ENCODE measurements at regions not wholly inside any gene's neighbourhood (a gene's known extent, or its start where the extent isn't known, plus 50 kb on each side); places are given as distances from the start of the nearest gene placed in this dataset.

GRCh38 chr2:163375070-163375469 is 360.7 kb downstream of the FIGN start:
- in situ Hi-C loops (cut with HindIII; ENCODE audit: low pct_ligation_motif_present, low sequenced_read_pairs) = no loop called here
- DNase-seq = no peak
- H3K36me3 ChIP-seq (replicated peaks) = no peaks in the 10 kb centered on the region
- H3K27me3 ChIP-seq (replicated peaks) = no peaks in the 10 kb centered on the region
- no peak overlapping the region for H3K27ac ChIP-seq
- no peak overlapping the region for H3K4me3 ChIP-seq (ENCODE audit: low read depth, low read length)
- TF ChIP-seq, protein P1, sequence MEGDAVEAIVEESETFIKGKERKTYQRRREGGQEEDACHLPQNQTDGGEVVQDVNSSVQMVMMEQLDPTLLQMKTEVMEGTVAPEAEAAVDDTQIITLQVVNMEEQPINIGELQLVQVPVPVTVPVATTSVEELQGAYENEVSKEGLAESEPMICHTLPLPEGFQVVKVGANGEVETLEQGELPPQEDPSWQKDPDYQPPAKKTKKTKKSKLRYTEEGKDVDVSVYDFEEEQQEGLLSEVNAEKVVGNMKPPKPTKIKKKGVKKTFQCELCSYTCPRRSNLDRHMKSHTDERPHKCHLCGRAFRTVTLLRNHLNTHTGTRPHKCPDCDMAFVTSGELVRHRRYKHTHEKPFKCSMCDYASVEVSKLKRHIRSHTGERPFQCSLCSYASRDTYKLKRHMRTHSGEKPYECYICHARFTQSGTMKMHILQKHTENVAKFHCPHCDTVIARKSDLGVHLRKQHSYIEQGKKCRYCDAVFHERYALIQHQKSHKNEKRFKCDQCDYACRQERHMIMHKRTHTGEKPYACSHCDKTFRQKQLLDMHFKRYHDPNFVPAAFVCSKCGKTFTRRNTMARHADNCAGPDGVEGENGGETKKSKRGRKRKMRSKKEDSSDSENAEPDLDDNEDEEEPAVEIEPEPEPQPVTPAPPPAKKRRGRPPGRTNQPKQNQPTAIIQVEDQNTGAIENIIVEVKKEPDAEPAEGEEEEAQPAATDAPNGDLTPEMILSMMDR (IDR thresholded peaks at IDR 0.05; ENCODE audit: low read depth, low read length, missing control alignments) = no peak

DNA sequence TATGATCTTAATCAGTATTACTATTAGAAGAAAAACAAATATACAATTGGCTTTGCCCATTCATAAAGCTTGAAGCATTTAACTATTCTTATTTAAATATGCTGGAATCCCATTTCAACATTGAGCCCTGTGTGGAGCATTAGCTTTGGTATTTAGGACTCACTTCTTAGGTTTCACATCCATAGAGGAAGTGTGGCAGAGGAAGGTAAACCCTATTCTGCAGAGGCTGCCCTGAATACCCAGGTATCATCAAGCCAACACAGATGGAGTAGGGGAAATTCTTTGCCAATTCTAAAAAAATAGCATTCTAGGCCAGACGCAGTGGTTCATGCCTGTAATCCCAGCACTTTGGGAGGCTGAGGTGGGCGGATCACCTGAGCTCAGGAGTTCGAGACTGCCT is 361.5 kb downstream of the FIGN start:
- H3K4me3 ChIP-seq (ENCODE audit: low read depth, low read length) = no peak overlapping the region
- TF ChIP-seq, protein P1 (IDR thresholded peaks at IDR 0.05; ENCODE audit: low read depth, low read length, missing control alignments) = no peak
- H3K27ac ChIP-seq = no peak overlapping the region
- H3K27me3 ChIP-seq (replicated peaks) = no peaks in the 10 kb centered on the region
- no peak for DNase-seq
- in situ Hi-C loops (cut with HindIII; ENCODE audit: low pct_ligation_motif_present, low sequenced_read_pairs) = no loop called here
- no peaks in the 10 kb centered on the region for H3K36me3 ChIP-seq (replicated peaks)

- in situ Hi-C loops (cut with HindIII; ENCODE audit: low pct_ligation_motif_present, low sequenced_read_pairs) = no loop called here
- Histone ChIP-seq H3K27me3 (replicated peaks) (no peaks in the 10 kb centered on the region), H3K4me3 (ENCODE audit: low read depth, low read length) (no peak overlapping the region), H3K36me3 (replicated peaks) (no peaks in the 10 kb centered on the region), H3K27ac (no peak overlapping the region)
- TF ChIP-seq, protein P1 (IDR thresholded peaks at IDR 0.05; ENCODE audit: low read depth, low read length, missing control alignments) = no peak
- DNase-seq = no peak
These were observed 362.3 kb downstream of the FIGN start for GRCh38 chr2:163373496-163373895.

DNA sequence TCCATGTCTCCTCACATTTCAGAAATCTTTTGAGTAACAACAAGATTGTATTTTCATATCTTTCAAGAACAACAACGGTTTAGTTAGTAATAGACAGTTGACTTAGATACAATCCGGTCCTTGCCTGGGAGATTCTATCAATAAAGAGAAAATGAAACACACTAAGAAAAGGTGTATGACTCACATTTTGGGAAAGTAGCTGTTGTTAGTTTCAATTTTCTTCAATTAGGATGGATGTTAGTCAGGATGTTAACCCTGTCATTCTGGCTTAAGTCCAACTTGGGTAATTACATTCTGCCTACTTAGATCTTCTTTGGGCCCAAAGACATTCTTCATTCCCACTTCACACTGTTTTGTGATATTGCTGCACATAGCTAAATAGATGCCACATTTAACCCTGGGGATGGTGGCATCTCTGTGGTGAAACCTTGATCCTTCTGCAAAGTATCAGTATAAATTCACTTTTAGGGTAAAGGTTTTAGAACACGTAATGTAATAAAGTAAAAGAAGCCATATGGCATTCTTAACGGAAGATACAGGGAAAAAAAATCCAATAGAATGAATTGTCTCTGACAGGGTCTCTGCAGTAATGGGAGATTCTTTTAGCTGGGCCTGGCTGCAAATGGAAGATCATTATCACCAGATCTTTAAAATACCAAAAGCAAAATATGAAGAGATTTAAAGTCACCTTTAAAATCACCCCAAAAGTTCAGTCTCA is 365.5 kb downstream of the FIGN start:
- TF ChIP-seq, protein P1 (IDR thresholded peaks at IDR 0.05; ENCODE audit: low read depth, low read length, missing control alignments) = no peak
- Histone ChIP-seq H3K4me3 (ENCODE audit: low read depth, low read length) (no peak overlapping the region), H3K36me3 (replicated peaks) (no peaks in the 10 kb centered on the region), H3K27ac (no peak overlapping the region), H3K27me3 (replicated peaks) (no peaks in the 10 kb centered on the region)
- in situ Hi-C loops (cut with HindIII; ENCODE audit: low pct_ligation_motif_present, low sequenced_read_pairs) = no loop called here
- no peak for DNase-seq

DNA sequence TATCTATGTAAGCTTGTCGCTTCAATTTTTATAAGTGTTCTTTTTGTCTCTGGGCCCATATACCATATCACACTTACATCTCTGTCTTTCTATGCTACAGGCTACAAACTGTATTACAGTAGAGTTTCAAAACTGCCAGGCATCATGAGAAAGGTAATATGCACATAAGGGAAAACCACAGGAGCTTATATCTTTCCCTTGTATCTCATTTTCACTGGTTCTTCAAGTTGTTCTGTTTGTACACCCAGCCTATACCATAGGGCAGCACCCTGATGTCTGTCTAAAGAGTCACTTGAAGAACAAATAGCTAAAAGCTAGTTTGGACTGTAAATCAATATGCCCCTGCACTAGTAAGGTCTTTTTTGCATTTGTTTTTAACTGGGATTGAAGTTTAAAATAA is 366.7 kb downstream of the FIGN start:
- H3K36me3 ChIP-seq (replicated peaks) = no peaks in the 10 kb centered on the region
- H3K27me3 ChIP-seq (replicated peaks) = no peaks in the 10 kb centered on the region
- no peak for DNase-seq
- in situ Hi-C loops (cut with HindIII; ENCODE audit: low pct_ligation_motif_present, low sequenced_read_pairs) = no loop called here
- no peak overlapping the region for H3K4me3 ChIP-seq (ENCODE audit: low read depth, low read length)
- H3K27ac ChIP-seq = no peak overlapping the region
- TF ChIP-seq, protein P1 (IDR thresholded peaks at IDR 0.05; ENCODE audit: low read depth, low read length, missing control alignments) = no peak

DNA sequence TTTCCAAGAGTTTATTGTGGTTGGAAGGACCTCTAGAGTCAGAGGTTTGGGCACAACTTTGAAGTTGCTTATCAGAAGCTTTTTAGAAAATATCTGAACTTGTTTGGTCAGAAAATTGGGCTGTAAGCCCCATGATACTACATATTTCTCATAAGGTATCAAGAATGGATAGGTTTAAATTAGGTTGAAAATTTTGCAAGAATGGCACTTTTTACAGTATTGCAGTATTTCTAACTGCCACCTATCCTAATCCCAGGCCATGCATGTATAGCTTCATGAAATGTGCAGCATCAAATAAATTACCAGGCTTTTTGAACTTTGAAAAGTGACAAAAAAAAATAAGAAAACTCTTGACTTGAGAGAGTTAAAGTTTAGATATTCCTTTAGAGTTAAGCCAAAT is 367.2 kb downstream of the FIGN start:
- no peaks in the 10 kb centered on the region for H3K27me3 ChIP-seq (replicated peaks)
- H3K36me3 ChIP-seq (replicated peaks) = no peaks in the 10 kb centered on the region
- TF ChIP-seq, protein P1 (IDR thresholded peaks at IDR 0.05; ENCODE audit: low read depth, low read length, missing control alignments) = no peak
- in situ Hi-C loops (cut with HindIII; ENCODE audit: low pct_ligation_motif_present, low sequenced_read_pairs) = no loop called here
- H3K4me3 ChIP-seq (ENCODE audit: low read depth, low read length) = no peak overlapping the region
- DNase-seq = no peak
- H3K27ac ChIP-seq = no peak overlapping the region

Measured in brain microvascular endothelial cell (primary cell).